HT-29 (cell line): ENCODE measurements at regions not wholly inside any gene's neighbourhood (a gene's known extent, or its start where the extent isn't known, plus 50 kb on each side); places are given as distances from the start of the nearest gene placed in this dataset.

Source experiments
- DNase-seq: peaks from one replicate; pipeline ENCODE4 v3.0.0-alpha.2; 2015; ENCODE audit warnings: low spot score

DNA sequence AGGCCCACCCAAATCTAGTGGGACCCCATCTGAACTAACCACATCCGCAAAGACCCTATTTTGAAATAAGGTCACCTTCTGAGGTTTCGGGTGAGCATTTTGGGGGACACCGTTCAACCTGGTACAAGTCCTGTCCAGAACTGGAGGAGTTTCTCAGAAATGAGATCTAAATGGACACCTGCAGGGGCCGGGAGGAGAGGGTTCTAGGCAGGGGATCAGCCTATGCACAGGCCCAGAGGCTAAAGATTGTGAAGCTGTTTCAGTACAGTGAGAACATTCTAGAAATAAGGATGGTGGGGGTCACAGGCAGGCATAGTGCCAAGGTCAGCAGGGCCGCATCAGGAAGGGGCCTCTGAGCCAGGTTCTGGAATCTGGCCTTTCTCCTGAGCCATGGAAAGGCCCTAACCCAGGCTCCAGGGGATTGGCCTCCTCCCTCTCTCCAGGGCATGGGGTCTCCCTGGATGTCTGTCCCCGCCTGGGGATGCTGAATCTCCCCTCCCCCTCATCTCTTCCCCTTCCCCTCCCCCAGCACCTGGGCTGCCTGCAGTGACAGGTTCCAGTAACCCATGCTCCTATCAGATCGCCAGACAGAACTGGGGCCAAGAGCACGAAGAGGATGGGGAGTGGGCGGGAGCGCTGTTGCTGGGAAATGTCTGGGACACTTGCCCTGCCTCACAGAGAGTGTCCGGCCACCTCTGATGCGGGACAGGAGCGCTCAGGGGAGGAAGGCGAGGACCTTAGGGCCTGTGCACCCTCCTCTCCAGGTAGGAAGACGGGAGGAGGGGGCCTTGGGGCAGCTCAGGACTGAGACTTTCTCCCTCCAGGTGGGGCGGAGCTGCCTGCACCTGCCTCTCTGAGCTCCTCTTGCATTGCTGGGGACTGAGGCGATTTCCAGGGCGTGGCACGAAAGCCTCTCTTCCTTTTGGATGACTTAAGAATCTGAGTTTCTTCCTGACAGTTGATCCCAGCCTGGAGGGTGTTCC, 321.4 kb upstream of the TNRC6C start:
- DNase-seq = no peak

DNA sequence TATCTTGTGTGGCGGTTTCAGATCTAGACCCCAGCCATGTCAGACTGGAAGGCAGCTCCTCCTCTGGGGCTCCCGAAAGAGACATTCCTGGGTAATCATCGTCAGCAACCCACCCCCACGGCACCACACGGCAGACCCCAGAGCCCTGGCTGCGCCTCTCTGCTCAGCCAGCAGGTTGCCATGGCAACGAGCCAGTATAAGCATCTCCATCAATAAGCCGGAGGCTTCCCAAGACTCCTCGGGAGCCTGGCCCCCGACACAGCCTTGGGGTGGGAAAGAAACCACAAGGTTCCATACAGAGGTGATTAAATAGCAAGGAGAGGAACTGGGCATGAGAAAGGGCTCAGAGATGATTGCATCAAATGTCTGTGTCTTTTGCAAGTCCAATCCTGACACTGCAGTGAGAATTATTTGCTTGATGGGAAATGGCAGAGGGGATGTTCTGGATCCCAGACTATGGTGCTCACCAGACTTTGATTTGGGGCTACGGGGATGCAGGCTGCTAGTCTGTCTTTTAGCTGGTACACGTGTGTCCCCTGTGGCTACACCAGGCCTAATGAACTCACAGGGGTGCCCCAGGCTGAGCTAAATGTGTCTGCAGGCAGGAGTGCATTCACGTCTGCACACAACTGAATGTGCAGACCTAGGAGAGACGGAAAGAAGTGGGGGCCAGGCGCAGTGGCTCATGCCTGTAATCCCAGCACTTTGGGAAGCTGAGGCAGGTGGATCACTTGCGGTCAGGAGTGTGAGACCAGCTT, 320.5 kb upstream of the TNRC6C start:
- DNase-seq = no peak

DNA sequence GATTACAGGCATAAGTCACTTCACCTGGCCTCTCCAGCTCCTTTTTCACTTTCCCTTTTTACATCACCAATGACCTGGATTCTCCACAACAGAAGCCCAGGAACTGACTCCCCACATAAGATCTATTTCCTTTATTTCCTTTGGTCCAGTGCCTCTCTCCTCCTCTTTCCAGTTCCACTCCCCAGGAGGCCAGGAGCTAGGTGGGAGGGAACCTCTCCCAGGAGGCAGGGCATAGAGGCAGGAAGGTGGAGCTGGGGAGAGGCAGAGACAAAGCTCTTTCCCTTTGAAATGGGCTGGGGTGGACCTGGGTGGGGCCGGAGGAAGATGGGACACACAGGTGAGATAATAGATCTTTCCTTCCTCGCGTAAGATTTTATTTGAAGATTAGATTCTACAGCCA, 318.3 kb upstream of the TNRC6C start:
- no peak for DNase-seq

DNA sequence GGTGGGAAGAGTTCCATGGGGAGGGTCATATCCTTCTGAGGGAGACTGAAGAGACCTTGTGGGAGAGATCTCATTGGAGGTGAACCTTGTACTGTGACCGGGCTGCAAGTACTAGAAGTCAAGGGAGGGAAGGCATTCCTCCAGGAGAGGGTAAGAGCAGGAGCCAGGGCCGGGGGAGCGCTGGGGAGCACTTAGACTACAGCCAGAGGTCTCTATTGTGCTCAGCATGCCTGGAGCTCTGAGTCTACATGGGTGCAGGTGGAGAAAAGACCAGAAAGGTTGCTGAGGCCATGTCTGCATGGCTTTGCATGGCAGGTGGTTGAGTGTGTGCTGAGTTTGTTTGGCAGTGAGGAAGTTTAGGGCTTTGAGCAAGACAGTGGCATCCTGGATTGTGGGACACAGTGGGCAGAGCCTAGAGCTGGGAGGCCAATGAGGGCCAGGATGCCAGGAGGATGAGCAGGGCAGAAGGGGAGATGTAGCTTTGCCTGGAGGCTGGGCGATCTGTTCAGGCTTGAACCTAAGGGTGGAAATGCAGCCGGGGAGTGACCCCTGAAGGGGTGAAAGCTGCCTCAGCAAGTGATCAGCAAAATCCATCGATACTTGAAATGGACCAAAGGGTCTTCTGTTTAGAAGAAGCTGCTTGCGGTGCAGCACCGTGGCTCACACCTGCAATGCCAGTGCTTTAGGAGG, 317.4 kb upstream of the TNRC6C start:
- no peak for DNase-seq

DNA sequence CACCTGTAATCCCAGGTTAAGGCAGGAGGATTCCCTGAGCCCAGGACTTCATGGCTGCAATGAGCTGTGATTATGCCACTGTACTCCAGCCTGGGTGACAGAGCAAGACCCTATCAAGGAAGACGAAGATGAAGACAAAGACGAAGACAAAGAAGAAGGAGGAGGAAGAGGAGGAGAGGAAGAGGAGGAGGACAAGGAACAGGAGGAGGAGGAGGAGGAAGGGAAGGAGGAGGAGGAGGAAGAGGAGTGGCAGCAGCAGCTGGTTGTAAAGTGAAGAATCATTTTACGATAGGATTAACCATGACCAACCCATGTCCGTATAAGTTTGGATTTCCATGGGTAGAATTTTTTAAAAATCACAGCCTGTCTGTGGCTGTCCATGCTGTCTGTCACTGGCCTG, 316.8 kb upstream of the TNRC6C start:
- DNase-seq = no peak

DNA sequence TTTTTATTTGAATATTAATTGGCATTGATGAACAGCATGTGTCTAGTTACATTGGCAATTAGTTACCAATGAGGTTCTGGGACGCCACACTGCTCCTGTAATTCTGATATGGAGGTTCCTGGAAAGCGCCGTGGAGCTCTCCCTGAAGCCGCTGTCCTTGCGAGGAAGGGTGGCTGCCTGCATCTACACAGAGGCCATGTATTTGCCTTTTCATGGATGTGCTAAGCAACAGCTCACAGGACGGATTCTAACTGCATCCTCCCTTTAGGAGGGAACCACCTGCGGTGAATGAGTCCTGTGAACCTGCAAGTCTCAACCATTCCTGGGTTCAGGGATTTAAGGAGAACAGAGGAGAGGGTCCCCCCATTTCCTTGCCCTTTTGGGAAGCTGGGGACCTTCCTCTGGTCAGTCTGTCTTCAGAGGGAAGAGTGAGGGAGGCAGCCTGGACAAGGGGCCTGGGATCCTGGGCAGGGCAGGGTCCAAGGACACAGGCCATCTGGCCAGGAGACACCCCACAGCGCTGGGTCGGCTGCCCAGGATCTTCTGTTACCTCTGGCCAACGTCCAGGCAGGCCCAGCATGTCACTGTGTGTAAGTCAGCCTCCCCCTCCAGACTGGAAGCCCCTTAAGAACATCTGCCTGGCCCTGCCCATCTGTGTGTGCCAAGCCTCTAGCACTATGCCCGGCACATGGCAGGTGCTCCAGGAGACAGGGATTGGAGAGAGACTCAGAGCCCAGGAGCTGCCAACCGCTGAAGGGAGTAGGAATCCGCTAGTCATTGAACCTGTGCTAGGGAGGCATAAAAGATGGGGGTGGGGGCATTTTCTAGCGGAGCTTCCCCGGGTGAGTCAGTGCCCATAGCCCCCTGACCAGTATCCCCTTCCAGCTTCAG, 314.1 kb upstream of the TNRC6C start:
- DNase-seq = no peak

DNA sequence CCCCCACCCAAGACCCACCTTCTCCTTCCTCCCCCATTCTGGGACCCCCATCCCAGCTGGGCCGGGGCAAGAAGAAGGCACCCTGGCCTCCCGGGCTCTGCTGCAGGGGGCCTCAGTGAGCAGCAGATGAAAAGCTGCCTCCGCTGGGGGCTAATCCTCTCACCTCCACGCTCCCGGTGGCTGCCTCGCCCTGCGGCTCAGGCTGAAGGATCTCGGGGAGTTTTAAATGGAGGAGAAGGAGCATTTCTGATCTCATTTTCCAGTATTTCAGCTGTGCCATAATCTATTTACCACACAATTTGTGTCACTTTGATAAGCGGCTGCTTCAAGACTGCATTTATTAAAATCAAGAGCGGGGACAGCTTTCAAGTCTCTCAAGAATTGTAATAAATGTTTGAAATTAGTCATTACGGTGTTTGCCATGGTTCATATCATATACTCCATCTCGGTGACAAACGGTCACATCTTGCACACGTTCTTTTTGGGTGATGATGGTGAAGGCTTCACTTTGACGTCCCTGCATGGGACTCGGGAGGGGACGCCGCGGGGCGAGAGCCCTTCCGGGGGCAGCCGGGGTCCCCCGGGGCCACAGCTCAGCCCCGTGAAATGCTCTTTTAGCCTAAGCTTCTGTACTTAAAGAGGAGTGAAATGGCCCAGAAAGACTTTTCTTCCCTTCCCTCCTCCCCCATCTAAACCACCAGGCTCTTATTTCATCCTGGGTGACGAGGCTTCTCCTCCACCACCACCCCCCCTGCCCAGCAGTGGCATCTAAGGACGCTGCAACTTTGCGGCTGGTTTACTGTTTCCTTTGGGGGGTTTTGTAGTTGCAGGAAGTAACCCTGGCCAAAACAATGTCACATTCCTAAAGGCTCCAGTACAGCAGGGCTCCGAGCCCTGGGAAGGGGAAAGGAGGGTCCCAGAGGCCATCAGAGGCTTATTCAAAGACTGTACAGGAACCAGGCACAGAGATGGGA, 313.1 kb upstream of the TNRC6C start:
- DNase-seq = no peak

DNA sequence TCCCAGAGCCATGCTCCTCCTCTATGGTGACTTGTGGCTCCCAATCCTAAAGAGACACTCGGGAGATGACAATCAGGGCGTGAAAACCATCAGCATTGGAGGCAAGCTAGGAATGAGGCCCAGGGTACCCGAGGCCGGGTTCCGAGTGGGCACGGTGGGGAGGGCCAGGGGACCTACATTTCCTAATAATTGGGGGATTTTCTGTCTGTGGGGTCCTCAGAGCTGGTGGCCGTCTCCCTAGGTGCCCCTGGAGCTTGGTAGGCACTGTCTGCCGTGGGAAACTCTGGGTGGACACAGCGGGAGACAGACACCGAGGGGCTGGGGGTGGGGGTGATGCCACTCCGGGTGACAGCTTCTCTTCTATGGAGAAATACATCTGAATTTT, 312.5 kb upstream of the TNRC6C start:
- no peak for DNase-seq

DNA sequence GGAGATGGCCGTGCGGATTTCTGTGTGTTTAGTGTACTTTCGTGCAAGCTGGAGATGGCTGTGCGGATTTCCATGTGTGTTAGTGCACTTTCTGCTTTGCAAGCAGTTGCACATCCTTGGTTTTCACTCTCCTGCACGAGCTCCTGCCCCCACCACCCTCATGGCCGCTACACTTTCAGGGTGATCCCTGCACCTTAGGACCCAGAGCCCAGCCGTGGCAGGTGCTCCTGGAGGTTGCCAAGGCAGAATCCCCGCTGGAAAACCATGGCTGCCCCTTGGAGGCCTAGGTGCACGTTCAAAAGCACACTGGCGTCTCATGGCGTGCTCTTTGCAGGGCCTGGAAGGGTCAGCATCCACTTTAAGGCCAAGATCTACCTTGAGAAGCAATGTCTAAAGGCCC, 311.0 kb upstream of the TNRC6C start:
- DNase-seq = no peak

DNA sequence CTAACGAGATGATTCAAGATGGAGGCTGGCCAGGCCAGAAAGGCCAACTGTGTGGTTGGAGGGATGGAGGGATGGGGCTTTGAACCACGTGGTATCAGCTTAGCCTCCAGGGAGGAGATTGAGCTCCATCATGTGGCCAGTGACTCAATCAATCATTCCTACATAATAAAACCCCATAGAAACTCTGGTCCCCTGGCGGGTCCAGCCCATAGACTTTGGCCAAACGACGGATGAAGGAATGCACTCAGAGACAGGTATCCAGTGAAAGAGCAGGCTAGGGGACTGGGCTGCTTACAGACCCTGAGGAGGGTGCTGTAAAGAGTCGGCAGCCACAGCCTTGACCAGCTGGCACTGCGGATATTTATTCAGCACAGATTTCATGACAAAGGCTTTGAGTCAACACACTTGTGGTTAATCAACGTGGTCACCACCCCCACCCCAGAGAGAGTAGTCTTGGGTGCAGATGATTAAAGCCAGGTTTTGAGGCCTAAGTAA, 308.7 kb upstream of the TNRC6C start:
- peak; percentile 51 for DNase-seq

DNA sequence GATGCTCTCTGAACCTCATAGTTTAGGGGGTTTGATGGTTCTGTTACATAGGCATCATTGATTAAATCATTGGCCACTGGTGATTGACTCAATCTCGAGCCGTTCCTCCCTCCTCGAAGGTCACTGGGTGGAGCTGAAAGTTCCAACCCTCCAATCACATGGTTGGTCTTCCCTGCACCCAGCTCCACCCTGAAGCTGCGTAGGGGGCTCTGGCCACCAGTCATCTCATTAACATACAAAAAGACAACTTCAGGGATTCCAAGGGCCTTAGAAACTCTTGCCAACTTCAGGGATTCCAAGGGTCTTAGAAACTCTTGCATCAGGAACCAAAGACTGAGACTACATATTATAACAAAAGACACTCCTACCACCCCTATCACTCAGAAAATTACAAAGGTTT, 306.5 kb upstream of the TNRC6C start:
- no peak for DNase-seq

DNA sequence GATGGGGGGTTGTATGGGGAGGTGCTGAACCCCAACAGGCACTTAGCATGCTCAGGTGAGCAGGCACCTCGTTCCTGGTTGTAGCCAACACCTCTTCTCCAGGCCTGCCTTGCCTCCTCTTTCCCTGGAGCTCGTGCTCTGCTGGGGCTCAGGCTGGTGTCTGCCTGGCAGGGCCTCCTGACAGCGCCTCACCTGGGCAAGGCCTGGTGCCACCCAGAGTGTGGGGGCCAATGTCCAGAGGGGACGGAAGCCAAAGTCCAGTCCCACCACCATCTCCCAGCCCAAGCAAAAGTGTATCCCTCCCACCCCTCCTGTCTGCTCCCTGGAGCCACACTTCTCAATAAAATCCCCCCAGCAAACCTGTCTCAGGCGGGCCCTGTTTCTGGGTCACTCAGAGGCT, 304.2 kb upstream of the TNRC6C start:
- no peak for DNase-seq

DNA sequence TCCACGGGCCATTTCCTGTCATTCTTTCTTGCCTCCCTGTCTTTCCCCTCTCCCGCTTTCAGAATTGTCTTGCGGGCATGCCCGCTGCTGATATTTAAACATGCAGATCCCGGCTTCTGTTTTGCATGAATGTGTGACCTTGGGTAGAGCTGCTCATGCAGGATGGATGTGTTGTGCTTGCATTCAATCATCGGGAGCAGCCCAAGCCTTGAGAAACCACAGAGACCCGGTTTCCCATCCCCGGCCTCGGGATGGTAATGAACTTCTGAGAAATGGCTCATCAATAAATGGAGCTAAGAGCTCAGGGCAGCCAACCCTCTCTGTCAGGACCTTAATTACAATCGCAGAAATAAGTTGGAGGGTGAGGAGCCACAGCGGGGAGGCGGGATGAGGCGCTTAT, 303.7 kb upstream of the TNRC6C start:
- DNase-seq = no peak

DNA sequence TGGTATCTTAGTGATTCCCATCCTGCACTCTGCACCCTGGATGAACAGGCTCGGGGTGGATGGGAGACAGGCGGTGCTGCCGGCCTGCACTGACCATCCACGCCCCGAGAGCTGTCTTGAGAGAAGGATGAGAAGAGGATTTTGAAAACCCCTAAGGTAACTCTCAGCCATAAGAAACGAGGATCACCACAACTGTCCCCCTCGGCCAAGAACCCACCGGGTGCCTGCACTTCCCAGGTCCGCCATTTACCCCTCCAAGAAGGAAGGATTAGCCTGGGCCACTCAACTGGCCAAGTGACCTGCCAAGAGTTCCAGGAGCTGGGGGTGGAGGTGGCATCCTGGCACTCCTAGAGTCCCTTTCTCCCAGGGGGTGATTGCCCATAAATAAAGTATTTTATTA, 302.4 kb upstream of the TNRC6C start:
- no peak for DNase-seq

DNA sequence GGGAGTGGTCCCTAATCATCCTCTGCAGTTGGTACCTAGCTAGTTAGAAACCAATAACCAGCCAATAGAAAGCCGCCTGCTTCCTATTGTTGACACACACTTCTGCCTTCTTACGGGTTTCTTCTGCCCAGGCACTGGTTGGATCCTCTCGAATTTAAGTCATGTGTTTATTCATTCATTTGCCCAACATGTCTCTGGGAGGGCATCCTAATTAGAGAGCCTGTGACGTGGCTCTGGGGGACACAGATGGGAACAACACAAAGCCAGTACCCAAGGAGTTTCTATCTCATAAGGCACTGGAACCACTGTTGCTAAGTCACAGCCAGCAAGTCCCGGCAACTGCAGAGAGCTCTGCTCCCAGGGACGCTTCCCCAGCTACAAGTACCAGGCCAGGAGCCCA, 300.7 kb upstream of the TNRC6C start:
- no peak for DNase-seq

DNA sequence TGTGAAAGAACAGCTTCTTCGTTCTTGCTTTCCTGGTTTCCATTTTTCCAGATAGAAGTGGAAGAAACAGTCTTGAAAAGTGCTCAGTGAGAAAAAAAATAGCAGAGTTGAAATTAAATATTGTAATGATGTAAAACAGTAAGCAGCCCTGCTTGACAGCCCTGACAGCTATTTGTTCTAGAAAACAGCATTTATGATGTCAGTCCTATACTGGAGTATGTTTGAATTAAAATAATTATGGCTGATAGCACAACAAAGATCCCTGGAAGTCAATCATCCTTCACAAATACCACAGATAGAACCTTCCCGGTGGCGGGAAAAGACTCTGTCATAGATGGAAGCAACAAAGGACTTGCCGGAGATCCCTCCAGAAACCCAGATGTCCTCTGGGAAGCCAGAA, 298.0 kb upstream of the TNRC6C start:
- DNase-seq = no peak

DNA sequence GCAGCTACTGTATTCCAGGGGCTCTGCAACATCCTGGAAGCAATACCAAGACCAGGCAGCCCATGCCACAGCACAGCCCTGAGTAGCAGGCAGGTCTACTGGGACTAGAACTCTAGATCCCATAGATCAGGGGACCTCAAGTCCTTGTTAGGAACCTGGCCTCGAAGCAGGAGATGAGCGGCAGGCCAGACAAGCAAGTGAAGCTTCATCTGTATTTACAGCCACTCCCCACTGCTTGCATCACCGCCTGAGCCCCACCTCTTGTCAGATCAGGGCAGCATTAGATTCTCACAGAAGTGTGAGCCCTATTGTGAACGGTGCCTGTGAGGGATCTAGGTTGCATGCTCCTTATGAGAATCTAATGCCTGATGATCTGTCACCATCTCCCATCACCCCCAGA, 295.7 kb upstream of the TNRC6C start:
- DNase-seq = no peak

DNA sequence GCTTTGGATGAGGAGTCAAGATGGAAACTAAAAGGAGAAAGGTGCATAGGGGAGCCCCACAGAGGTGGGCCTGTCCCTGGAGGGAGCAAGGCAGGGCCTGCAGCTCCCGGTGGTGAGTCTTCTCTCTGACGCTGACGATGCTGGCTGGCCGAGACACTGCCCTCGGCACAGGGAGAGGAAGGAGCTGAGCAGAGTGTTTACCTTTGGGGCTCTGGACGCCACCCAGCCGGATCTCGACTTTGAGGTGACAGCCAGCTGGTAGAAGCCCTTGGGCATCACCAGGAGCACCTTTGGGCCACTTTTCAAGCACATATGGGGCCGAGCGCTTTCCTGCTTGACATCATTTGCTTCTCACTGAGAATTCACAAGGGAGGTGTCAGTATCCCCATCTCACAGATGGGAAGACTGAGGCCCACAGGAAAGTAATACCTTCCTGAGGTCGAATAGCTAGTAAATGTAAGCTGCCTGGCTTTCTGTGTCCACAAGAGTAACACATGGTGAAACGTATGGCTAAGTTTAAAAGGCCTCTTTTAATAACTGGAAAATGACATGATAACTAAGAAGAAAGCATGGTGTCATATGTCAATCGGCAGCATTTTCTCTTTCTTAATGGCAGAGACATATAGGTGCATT, 294.3 kb upstream of the TNRC6C start:
- DNase-seq = no peak

DNA sequence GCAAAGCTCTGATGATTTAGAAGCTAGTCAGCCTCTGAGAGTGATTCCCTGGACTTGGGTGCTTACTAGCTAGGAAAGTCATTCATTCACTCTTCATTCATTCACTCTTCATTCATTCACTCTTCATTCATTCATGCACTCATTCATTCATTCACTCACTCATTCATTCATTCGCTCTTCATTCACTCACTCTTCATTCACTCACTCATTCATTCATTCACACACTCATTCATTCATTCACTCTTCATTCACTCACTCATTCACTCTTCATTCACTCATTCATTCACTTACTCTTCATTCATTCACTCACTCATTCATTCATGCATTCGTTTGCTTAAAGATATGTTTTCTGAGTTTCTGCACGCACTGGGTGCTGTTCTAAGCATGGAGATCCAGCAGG, 292.7 kb upstream of the TNRC6C start:
- DNase-seq = no peak
